ENCODE measurements at regions not wholly inside any gene's neighbourhood (a gene's known extent, or its start where the extent isn't known, plus 50 kb on each side); places are given as distances from the start of the nearest gene placed in this dataset.

DNA sequence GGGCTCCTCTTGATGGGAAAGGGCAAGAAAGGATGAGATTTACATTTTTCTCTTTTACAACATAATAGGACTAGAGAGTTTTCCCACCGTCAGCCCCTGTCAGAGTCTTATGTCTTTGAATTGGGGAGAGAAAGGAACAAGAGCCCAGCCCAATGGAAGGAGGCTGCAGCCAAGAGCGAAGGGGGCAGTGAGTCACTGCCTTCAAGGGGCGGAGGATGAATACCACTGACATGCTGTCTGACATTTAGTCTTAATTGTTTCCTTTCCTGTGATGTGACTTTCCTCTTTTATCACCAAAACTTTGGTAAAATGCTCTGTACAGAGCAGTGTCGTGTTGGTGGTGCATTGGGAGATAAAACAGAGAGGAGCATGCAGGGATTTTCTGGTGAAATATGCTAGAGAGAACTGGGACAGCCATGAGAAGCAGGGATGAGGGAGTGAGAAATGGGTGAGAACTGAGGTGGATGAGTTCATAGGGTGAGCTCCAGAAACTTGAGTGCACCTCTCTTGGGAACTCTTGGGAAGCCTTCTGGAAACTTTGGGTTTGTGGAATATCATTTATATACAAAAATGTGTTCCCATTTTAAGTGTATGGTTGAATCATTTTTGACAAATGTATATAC is 179.9 kb upstream of the FGGY start:
- WGBS, 2 donors (ENCODE audit: extremely low coverage in 2 of 2, insufficient read length in 2 of 2, insufficient replicate concordance in 1 of 2) = no CpG with 5 or more reads among the region's 4 CpGs
- Histone ChIP-seq H2AK5ac (ENCODE audit: low read depth, low read length) (no peak overlapping the region), H3K27ac (replicated peaks; ENCODE audit: low read length) (peak overlapping the region; percentile 32), H3K23ac (ENCODE audit: low read depth, low read length, poor library complexity) (no peak overlapping the region), H2BK5ac (ENCODE audit: low read length) (no peak overlapping the region), H3K4me2 (ENCODE audit: insufficient read depth, low read length, poor library complexity, severe bottlenecking) (no peak overlapping the region), H3K4me1 (ENCODE audit: control insufficient read depth in 2 of 2, insufficient read depth in 1 of 2, low read depth in 1 of 2, low read length in 2 of 2) (peaks cover 11 to 13% of the 10 kb centered on the region in 2 donors), H3K18ac (ENCODE audit: low read length) (no peak overlapping the region), H3K9me3 (replicated peaks in 1 of 2; ENCODE audit: control insufficient read depth in 2 of 2, insufficient read depth in 1 of 2, low read depth in 1 of 2, low read length in 2 of 2) (no peaks in the 10 kb centered on the region), H3K4me3 (ENCODE audit: low read length in 2 of 2) (no peak overlapping the region), H3K4ac (ENCODE audit: low read length) (no peak overlapping the region), H4K8ac (ENCODE audit: low read depth, low read length) (no peak overlapping the region), H2BK12ac (ENCODE audit: low read length) (no peak overlapping the region), H3K27me3 (ENCODE audit: control insufficient read depth in 3 of 3, insufficient read depth in 3 of 3, low read depth in 1 of 3, low read length in 3 of 3) (no peaks in the 10 kb centered on the region), H3K9ac (ENCODE audit: low read depth, low read length, poor library complexity) (no peak overlapping the region), H3K14ac (ENCODE audit: low read length) (no peak overlapping the region), H3K36me3 (replicated peaks in 1 of 2; ENCODE audit: control insufficient read depth in 2 of 2, insufficient read depth in 2 of 2, low read length in 2 of 2) (no peaks in the 10 kb centered on the region), H2BK120ac (ENCODE audit: low read depth, low read length) (no peak overlapping the region), H2BK15ac (ENCODE audit: low read length) (no peak overlapping the region), H2AFZ (ENCODE audit: low read length) (peak overlapping the region; percentile 83), H3K79me1 (ENCODE audit: low read depth, low read length) (no peaks in the 10 kb centered on the region), H4K91ac (ENCODE audit: low read depth, low read length, poor library complexity) (no peak overlapping the region)
- DNase-seq (ENCODE audit: low spot score) = peak; percentile 27

DNA sequence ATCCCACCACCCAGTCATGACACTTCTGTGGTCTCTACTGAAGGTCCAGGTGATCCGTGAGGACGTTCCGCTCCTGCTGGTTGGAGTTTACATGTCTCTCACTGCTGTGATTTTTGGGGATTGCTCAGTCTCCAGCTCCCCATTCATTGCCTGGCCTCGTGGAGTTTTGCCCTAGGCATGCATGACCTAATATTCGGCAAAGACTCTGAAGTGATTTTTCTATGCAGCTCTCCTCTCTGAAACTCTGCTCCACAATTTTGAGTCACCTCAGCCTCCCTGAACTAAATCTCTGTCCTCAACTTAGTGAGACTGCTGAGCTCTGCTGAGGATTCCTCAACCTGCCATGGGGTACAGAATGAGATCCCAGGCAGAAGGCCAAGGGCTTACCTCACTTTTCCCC is 174.4 kb upstream of the FGGY start:
- Histone ChIP-seq H4K91ac (ENCODE audit: low read depth, low read length, poor library complexity) (no peak overlapping the region), H3K4me1 (ENCODE audit: control insufficient read depth in 2 of 2, insufficient read depth in 1 of 2, low read depth in 1 of 2, low read length in 2 of 2) (no peaks in the 10 kb centered on the region), H3K27me3 (ENCODE audit: control insufficient read depth in 3 of 3, insufficient read depth in 3 of 3, low read depth in 1 of 3, low read length in 3 of 3) (no peaks in the 10 kb centered on the region), H4K8ac (ENCODE audit: low read depth, low read length) (no peak overlapping the region), H3K27ac (replicated peaks; ENCODE audit: low read length) (no peak overlapping the region), H3K9me3 (replicated peaks in 1 of 2; ENCODE audit: control insufficient read depth in 2 of 2, insufficient read depth in 1 of 2, low read depth in 1 of 2, low read length in 2 of 2) (no peaks in the 10 kb centered on the region), H3K4me2 (ENCODE audit: insufficient read depth, low read length, poor library complexity, severe bottlenecking) (no peak overlapping the region), H2AFZ (ENCODE audit: low read length) (peak overlapping the region; percentile 13), H3K14ac (ENCODE audit: low read length) (peak overlapping the region; percentile 67), H3K23ac (ENCODE audit: low read depth, low read length, poor library complexity) (no peak overlapping the region), H2BK15ac (ENCODE audit: low read length) (no peak overlapping the region), H3K4ac (ENCODE audit: low read length) (no peak overlapping the region), H3K79me1 (ENCODE audit: low read depth, low read length) (no peaks in the 10 kb centered on the region), H2BK120ac (ENCODE audit: low read depth, low read length) (no peak overlapping the region), H3K9ac (ENCODE audit: low read depth, low read length, poor library complexity) (no peak overlapping the region), H3K18ac (ENCODE audit: low read length) (no peak overlapping the region), H3K36me3 (replicated peaks in 1 of 2; ENCODE audit: control insufficient read depth in 2 of 2, insufficient read depth in 2 of 2, low read length in 2 of 2) (no peaks in the 10 kb centered on the region), H2BK12ac (ENCODE audit: low read length) (no peak overlapping the region), H3K4me3 (ENCODE audit: low read length in 2 of 2) (no peak overlapping the region), H2BK5ac (ENCODE audit: low read length) (no peak overlapping the region), H2AK5ac (ENCODE audit: low read depth, low read length) (no peak overlapping the region)
- DNase-seq (ENCODE audit: low spot score) = no peak
- no CpG with 5 or more reads among the region's 5 CpGs for WGBS, 2 donors (ENCODE audit: extremely low coverage in 2 of 2, insufficient read length in 2 of 2, insufficient replicate concordance in 1 of 2)

DNA sequence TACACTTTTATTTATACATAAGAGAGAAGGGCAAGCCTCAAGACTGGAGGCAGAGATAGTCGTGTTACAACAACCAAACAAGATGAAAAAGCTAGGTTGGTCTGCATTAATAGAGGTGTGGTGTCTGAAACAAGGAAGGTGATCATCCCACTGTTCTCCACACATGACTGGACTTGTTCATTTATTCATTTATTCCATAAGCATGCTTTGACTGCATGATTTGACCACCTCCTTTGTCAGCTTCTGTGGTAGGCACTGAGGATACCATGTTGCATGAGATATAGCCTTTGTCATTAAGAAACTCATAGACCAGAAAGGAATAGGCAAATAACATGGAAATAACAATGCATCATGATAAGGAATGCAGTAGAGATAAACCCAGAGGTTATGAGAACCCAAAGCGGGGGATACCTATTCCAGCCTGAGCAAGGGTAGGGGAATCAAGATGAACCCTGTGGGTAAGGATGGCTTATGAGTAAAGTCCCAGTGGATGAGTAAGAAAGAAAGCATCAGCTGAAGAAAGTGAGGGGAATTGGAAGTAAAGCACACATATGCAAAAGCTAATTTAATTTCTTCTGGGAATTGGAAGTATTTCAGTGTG is 173.7 kb upstream of the FGGY start:
- H3K4ac ChIP-seq (ENCODE audit: low read length) = no peak overlapping the region
- no peak overlapping the region for H3K4me2 ChIP-seq (ENCODE audit: insufficient read depth, low read length, poor library complexity, severe bottlenecking)
- no CpG with 5 or more reads among the region's 2 CpGs for WGBS, 2 donors (ENCODE audit: extremely low coverage in 2 of 2, insufficient read length in 2 of 2, insufficient replicate concordance in 1 of 2)
- no peak overlapping the region for H3K27ac ChIP-seq (replicated peaks; ENCODE audit: low read length)
- no peaks in the 10 kb centered on the region for H3K79me1 ChIP-seq (ENCODE audit: low read depth, low read length)
- no peak overlapping the region for H2AK5ac ChIP-seq (ENCODE audit: low read depth, low read length)
- H2BK120ac ChIP-seq (ENCODE audit: low read depth, low read length) = no peak overlapping the region
- H4K91ac ChIP-seq (ENCODE audit: low read depth, low read length, poor library complexity) = no peak overlapping the region
- H2AFZ ChIP-seq (ENCODE audit: low read length) = no peak overlapping the region
- H3K4me3 ChIP-seq (ENCODE audit: low read length in 2 of 2) = no peak overlapping the region
- no peak overlapping the region for H2BK5ac ChIP-seq (ENCODE audit: low read length)
- H3K9me3 ChIP-seq (replicated peaks in 1 of 2; ENCODE audit: control insufficient read depth in 2 of 2, insufficient read depth in 1 of 2, low read depth in 1 of 2, low read length in 2 of 2) = no peaks in the 10 kb centered on the region
- DNase-seq (ENCODE audit: low spot score) = no peak
- H3K27me3 ChIP-seq (ENCODE audit: control insufficient read depth in 3 of 3, insufficient read depth in 3 of 3, low read depth in 1 of 3, low read length in 3 of 3) = no peaks in the 10 kb centered on the region
- no peaks in the 10 kb centered on the region for H3K36me3 ChIP-seq (replicated peaks in 1 of 2; ENCODE audit: control insufficient read depth in 2 of 2, insufficient read depth in 2 of 2, low read length in 2 of 2)
- no peak overlapping the region for H3K9ac ChIP-seq (ENCODE audit: low read depth, low read length, poor library complexity)
- no peak overlapping the region for H3K23ac ChIP-seq (ENCODE audit: low read depth, low read length, poor library complexity)
- no peak overlapping the region for H2BK15ac ChIP-seq (ENCODE audit: low read length)
- no peaks in the 10 kb centered on the region for H3K4me1 ChIP-seq (ENCODE audit: control insufficient read depth in 2 of 2, insufficient read depth in 1 of 2, low read depth in 1 of 2, low read length in 2 of 2)
- no peak overlapping the region for H4K8ac ChIP-seq (ENCODE audit: low read depth, low read length)
- no peak overlapping the region for H3K14ac ChIP-seq (ENCODE audit: low read length)
- H2BK12ac ChIP-seq (ENCODE audit: low read length) = no peak overlapping the region
- no peak overlapping the region for H3K18ac ChIP-seq (ENCODE audit: low read length)

DNA sequence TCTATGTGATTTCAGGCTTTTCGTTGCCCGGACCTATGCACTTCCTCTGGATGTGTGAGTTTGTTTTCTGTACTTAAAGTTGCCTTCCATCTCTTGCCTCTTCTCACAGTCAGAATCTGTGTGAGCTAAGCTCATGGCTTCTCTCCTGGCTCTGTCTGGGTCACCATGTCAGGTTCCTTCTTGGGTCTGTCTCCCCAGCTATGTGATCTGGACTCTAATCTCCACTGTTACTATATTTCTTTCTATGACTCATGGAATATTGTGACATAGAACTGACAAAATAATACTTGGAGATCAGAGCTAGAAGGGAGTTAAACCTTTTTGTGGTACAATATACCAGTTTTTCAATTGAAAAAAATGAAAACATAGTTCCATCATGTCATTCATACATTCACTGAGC is 172.7 kb upstream of the FGGY start:
- no peak overlapping the region for H3K4me3 ChIP-seq (ENCODE audit: low read length in 2 of 2)
- no peaks in the 10 kb centered on the region for H3K36me3 ChIP-seq (replicated peaks in 1 of 2; ENCODE audit: control insufficient read depth in 2 of 2, insufficient read depth in 2 of 2, low read length in 2 of 2)
- H2BK15ac ChIP-seq (ENCODE audit: low read length) = no peak overlapping the region
- no peak overlapping the region for H4K91ac ChIP-seq (ENCODE audit: low read depth, low read length, poor library complexity)
- no peak overlapping the region for H2AK5ac ChIP-seq (ENCODE audit: low read depth, low read length)
- H3K4me2 ChIP-seq (ENCODE audit: insufficient read depth, low read length, poor library complexity, severe bottlenecking) = no peak overlapping the region
- H3K79me1 ChIP-seq (ENCODE audit: low read depth, low read length) = no peaks in the 10 kb centered on the region
- H3K27me3 ChIP-seq (ENCODE audit: control insufficient read depth in 3 of 3, insufficient read depth in 3 of 3, low read depth in 1 of 3, low read length in 3 of 3) = no peaks in the 10 kb centered on the region
- no peak overlapping the region for H3K4ac ChIP-seq (ENCODE audit: low read length)
- no peaks in the 10 kb centered on the region for H3K9me3 ChIP-seq (replicated peaks in 1 of 2; ENCODE audit: control insufficient read depth in 2 of 2, insufficient read depth in 1 of 2, low read depth in 1 of 2, low read length in 2 of 2)
- no peak overlapping the region for H3K23ac ChIP-seq (ENCODE audit: low read depth, low read length, poor library complexity)
- no peak for DNase-seq (ENCODE audit: low spot score)
- WGBS, 2 donors (ENCODE audit: extremely low coverage in 2 of 2, insufficient read length in 2 of 2, insufficient replicate concordance in 1 of 2) = no CpG with 5 or more reads among the region's 2 CpGs
- no peak overlapping the region for H2BK120ac ChIP-seq (ENCODE audit: low read depth, low read length)
- no peak overlapping the region for H2BK5ac ChIP-seq (ENCODE audit: low read length)
- H3K27ac ChIP-seq (replicated peaks; ENCODE audit: low read length) = no peak overlapping the region
- no peak overlapping the region for H2AFZ ChIP-seq (ENCODE audit: low read length)
- no peak overlapping the region for H3K14ac ChIP-seq (ENCODE audit: low read length)
- H3K9ac ChIP-seq (ENCODE audit: low read depth, low read length, poor library complexity) = no peak overlapping the region
- H4K8ac ChIP-seq (ENCODE audit: low read depth, low read length) = no peak overlapping the region
- peaks cover 6 to 9% of the 10 kb centered on the region in 2 donors for H3K4me1 ChIP-seq (ENCODE audit: control insufficient read depth in 2 of 2, insufficient read depth in 1 of 2, low read depth in 1 of 2, low read length in 2 of 2)
- H2BK12ac ChIP-seq (ENCODE audit: low read length) = no peak overlapping the region
- H3K18ac ChIP-seq (ENCODE audit: low read length) = no peak overlapping the region
